Glomerular visceral epithelial cell (primary cell): ENCODE measurements at regions not wholly inside any gene's neighbourhood (a gene's known extent, or its start where the extent isn't known, plus 50 kb on each side); places are given as distances from the start of the nearest gene placed in this dataset.
"Not testable (repeated sequence)": the region's sequence is repeated elsewhere in the genome, so short reads cannot be mapped to it uniquely, and the experiment has no call there.

Experiments
- DNase-seq: peaks from one replicate; pipeline ENCODE4 v3.0.0-alpha.2; 2016; ENCODE audit errors: extremely low spot score

- DNase-seq: not testable (repeated sequence)
Observed at GRCh38 chr6:57708061-57708460, 390.6 kb downstream of the PRIM2 start.

GRCh38 chr6:57722546-57722945, 405.1 kb downstream of the PRIM2 start:
- not testable (repeated sequence) for DNase-seq

GRCh38 chr6:57723815-57724401, 406.5 kb downstream of the PRIM2 start:
- not testable (repeated sequence) for DNase-seq

- not testable (repeated sequence) for DNase-seq
Observed at GRCh38 chr6:57729407-57729806, 412.0 kb downstream of the PRIM2 start.

GRCh38 chr6:57730726-57731125, 413.3 kb downstream of the PRIM2 start:
- not testable (repeated sequence) for DNase-seq

GRCh38 chr6:57747716-57748115, 430.3 kb downstream of the PRIM2 start:
- not testable (repeated sequence) for DNase-seq

- not testable (repeated sequence) for DNase-seq
Observed at GRCh38 chr6:57759850-57760249, 442.4 kb downstream of the PRIM2 start.

GRCh38 chr6:57792720-57793397, 475.4 kb downstream of the PRIM2 start:
- DNase-seq: not testable (repeated sequence)

- DNase-seq: not testable (repeated sequence)
Observed at GRCh38 chr6:57793398-57793762, 475.9 kb downstream of the PRIM2 start.

- DNase-seq: peak; percentile 12
Observed at GRCh38 chr6:57799703-57800479, 482.5 kb downstream of the PRIM2 start.

GRCh38 chr6:57808581-57808980, 491.2 kb downstream of the PRIM2 start:
- DNase-seq: not testable (repeated sequence)

- DNase-seq: not testable (repeated sequence)
Observed at GRCh38 chr6:57809454-57809853, 492.0 kb downstream of the PRIM2 start.

- DNase-seq: not testable (repeated sequence)
Observed at GRCh38 chr6:57813271-57814075, 496.0 kb downstream of the PRIM2 start.

- DNase-seq: not testable (repeated sequence)
Observed at GRCh38 chr6:57815826-57816225, 498.4 kb downstream of the PRIM2 start.

- DNase-seq: not testable (repeated sequence)
Observed at GRCh38 chr6:57821325-57821724, 503.9 kb downstream of the PRIM2 start.

- not testable (repeated sequence) for DNase-seq
Observed at GRCh38 chr6:57822448-57822847, 505.0 kb downstream of the PRIM2 start.

GRCh38 chr6:57822896-57823358, 505.5 kb downstream of the PRIM2 start:
- DNase-seq: no peak

- DNase-seq: not testable (repeated sequence)
Observed at GRCh38 chr6:57837622-57838209, 520.3 kb downstream of the PRIM2 start.

GRCh38 chr6:57841551-57841950, 524.1 kb downstream of the PRIM2 start:
- DNase-seq: not testable (repeated sequence)

- peak; percentile 7 for DNase-seq
Observed at GRCh38 chr6:57853745-57854407, 536.4 kb downstream of the PRIM2 start.
